Astrocyte (in vitro differentiated cells and primary cell): ENCODE measurements at regions not wholly inside any gene's neighbourhood (a gene's known extent, or its start where the extent isn't known, plus 50 kb on each side); places are given as distances from the start of the nearest gene placed in this dataset.
A peak's percentile ranks its signal among the peaks of the same experiment; 100 is the strongest.

Source experiments
- DNase-seq: peaks from one replicate; pipeline ENCODE4 v3.0.0-alpha.2; 2010; ENCODE audit warnings: low read depth
- FAIRE-seq: peaks from 2 replicates; lab custom pipeline; 2011; peaks lifted over from hg19 to GRCh38; lab: Jason Lieb, UNC
- H2AFZ ChIP-seq: 2 replicates; pipeline ENCODE4 v1.6.0; 2012; ENCODE audit warnings: low read depth, low read length, inconsistent platforms
- H3K27ac ChIP-seq: 2 replicates; pipeline ENCODE4 v1.5.1; 2011; ENCODE audit warnings: low read depth, low read length, inconsistent platforms
- H3K27me3 ChIP-seq: 2 replicates; pipeline ENCODE4 v1.6.0; 2011; ENCODE audit warnings: low read length, inconsistent platforms; ENCODE audit not compliant: insufficient read depth
- H3K36me3 ChIP-seq: 2 replicates; pipeline ENCODE4 v1.5.1; 2011; ENCODE audit warnings: low read length, inconsistent platforms; ENCODE audit not compliant: insufficient read depth
- H3K4me1 ChIP-seq: 2 replicates; pipeline ENCODE4 v1.5.1; 2011; ENCODE audit warnings: low read length, inconsistent platforms; ENCODE audit not compliant: insufficient read depth
- H3K4me2 ChIP-seq: 2 replicates; pipeline ENCODE4 v1.6.0; 2012; ENCODE audit warnings: low read length, inconsistent platforms
- H3K4me3 ChIP-seq: 2 replicates; pipeline ENCODE4 v1.5.1; 2011; ENCODE audit warnings: low read depth, mild to moderate bottlenecking, low read length, inconsistent platforms; ENCODE audit not compliant: insufficient read depth
- H3K79me2 ChIP-seq: 2 replicates; pipeline ENCODE4 v1.6.0; 2012; ENCODE audit warnings: mild to moderate bottlenecking, low read length, inconsistent platforms; ENCODE audit not compliant: insufficient read depth
- H3K9ac ChIP-seq: 2 replicates; pipeline ENCODE4 v1.6.0; 2012; ENCODE audit warnings: mild to moderate bottlenecking, low read length, inconsistent platforms
- H3K9me3 ChIP-seq: 2 replicates; pipeline ENCODE4 v1.5.1; 2012; ENCODE audit warnings: low read depth, mild to moderate bottlenecking, low read length, inconsistent platforms; ENCODE audit not compliant: insufficient read depth
- H4K20me1 ChIP-seq: 2 replicates; pipeline ENCODE4 v1.6.0; 2012; ENCODE audit warnings: low read length, inconsistent platforms; ENCODE audit not compliant: insufficient read depth
- H3K27ac Mint-ChIP-seq: one replicate; pipeline ENCODE4 v1.8.0; 2021; ENCODE audit warnings: mild to moderate bottlenecking, mixed read lengths; ENCODE audit not compliant: unreplicated experiment
- H3K27me3 Mint-ChIP-seq: one replicate; pipeline ENCODE4 v1.8.0; 2021; ENCODE audit warnings: low read depth, mixed read lengths; ENCODE audit not compliant: unreplicated experiment
- H3K36me3 Mint-ChIP-seq: one replicate; pipeline ENCODE4 v1.8.0; 2021; ENCODE audit warnings: low read depth, mixed read lengths; ENCODE audit not compliant: unreplicated experiment
- H3K4me1 Mint-ChIP-seq: one replicate; pipeline ENCODE4 v1.8.0; 2021; ENCODE audit warnings: low read depth, mixed read lengths; ENCODE audit not compliant: unreplicated experiment
- H3K4me3 Mint-ChIP-seq: one replicate; pipeline ENCODE4 v1.8.0; 2021; ENCODE audit warnings: mild to moderate bottlenecking, moderate library complexity, mixed read lengths; ENCODE audit not compliant: unreplicated experiment
- H3K9me3 Mint-ChIP-seq: one replicate; pipeline ENCODE4 v1.8.0; 2021; ENCODE audit warnings: mild to moderate bottlenecking, mixed read lengths; ENCODE audit not compliant: unreplicated experiment
- EZH2 ChIP-seq: IDR thresholded peaks from 2 replicates; pipeline ENCODE4 v1.6.1; 2012; ENCODE audit warnings: mild to moderate bottlenecking, low read length, inconsistent platforms; ENCODE audit not compliant: insufficient read depth
- TF ChIP-seq, protein P1 (sequence below): IDR thresholded peaks from 2 replicates; pipeline ENCODE4 v1.5.1; 2011; ENCODE audit warnings: low read depth, mild to moderate bottlenecking, inconsistent platforms, low read length, moderate library complexity; ENCODE audit not compliant: insufficient read depth

DNA sequence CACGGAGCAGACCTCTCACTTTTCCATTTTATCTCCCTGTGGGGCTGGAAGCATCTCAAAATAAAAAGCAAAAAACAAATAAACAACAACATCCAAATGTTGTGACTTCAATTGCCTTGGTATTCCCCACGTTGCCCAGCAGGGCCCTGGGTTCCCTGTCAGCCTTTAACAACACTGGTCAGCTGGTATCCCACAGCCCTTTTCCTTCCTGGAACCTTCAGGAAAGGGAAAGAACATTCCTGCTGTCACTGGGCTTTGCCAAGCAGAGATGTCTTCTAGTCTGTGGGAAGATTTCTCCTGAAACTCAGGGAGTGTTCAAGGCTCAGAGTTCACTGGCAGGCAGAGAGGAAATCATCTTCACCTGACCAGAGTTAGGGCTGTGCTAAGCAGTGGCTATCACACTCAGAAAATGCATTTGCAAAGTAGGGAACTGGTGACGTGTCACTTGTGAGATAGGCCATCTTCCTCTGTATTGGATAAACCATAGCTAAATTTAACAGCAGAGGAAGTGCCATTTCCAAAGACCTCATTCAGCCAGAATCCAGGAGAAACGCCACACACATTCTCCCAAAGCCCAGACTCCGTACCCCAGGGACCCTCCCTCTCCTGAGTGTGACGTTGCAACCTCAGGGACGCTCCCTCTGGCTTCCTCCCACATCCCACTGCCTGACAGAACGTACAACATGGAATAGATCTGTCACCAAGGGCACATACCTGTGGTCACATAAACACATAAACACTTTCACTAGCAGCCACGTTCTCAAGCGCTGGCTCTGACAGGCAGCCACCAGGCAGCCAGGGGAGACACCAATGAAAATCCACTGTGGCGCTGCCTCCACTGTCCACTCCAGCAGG is 274.0 kb upstream of the DAPK1 start:
- Histone ChIP-seq H3K4me1 (no peaks in the 10 kb centered on the region), H3K36me3 (no peaks in the 10 kb centered on the region), H3K27ac (no peak overlapping the region), H3K9me3 (no peaks in the 10 kb centered on the region), H3K4me3 (no peak overlapping the region), H3K27me3 (no peaks in the 10 kb centered on the region), H3K9ac (no peak overlapping the region), H3K79me2 (no peaks in the 10 kb centered on the region), H2AFZ (peak overlapping the region; percentile 13), H3K4me2 (peak overlapping the region; percentile 19), H4K20me1 (no peaks in the 10 kb centered on the region)
- DNase-seq (no peak), FAIRE-seq (peak; percentile 13)
- H3K4me3 Mint-ChIP-seq = no peak overlapping the region
- peaks cover 9% of the 10 kb centered on the region for H3K9me3 Mint-ChIP-seq
- TF ChIP-seq, protein P1, sequence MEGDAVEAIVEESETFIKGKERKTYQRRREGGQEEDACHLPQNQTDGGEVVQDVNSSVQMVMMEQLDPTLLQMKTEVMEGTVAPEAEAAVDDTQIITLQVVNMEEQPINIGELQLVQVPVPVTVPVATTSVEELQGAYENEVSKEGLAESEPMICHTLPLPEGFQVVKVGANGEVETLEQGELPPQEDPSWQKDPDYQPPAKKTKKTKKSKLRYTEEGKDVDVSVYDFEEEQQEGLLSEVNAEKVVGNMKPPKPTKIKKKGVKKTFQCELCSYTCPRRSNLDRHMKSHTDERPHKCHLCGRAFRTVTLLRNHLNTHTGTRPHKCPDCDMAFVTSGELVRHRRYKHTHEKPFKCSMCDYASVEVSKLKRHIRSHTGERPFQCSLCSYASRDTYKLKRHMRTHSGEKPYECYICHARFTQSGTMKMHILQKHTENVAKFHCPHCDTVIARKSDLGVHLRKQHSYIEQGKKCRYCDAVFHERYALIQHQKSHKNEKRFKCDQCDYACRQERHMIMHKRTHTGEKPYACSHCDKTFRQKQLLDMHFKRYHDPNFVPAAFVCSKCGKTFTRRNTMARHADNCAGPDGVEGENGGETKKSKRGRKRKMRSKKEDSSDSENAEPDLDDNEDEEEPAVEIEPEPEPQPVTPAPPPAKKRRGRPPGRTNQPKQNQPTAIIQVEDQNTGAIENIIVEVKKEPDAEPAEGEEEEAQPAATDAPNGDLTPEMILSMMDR = no peak
- TF ChIP-seq EZH2 = no peak
- H3K27me3 Mint-ChIP-seq = peaks cover 4% of the 10 kb centered on the region
- no peak overlapping the region for H3K27ac Mint-ChIP-seq
- H3K36me3 Mint-ChIP-seq = no peaks in the 10 kb centered on the region
- no peaks in the 10 kb centered on the region for H3K4me1 Mint-ChIP-seq

DNA sequence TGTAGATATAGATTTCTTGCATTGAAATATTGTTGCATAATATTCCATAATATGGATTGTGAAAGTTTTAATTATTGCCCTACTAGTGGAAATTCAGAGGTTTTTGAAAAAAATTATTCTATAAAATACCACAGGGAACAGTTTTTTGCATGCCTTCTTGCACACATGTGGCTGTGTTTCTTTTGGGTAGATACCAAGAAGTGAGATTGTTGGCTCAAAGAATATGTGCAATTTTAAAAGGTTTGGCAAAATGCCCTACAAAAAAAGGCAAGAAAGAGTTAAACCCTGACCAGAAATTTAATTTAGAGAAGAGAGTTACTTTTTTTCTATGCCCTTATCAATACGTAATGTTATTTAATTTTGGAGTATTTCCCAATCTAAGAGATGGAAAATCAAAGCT is 270.8 kb upstream of the DAPK1 start:
- H3K36me3 Mint-ChIP-seq = no peaks in the 10 kb centered on the region
- no peak overlapping the region for H3K4me3 Mint-ChIP-seq
- no peaks in the 10 kb centered on the region for H3K4me1 ChIP-seq
- no peak overlapping the region for H3K4me3 ChIP-seq
- H3K9ac ChIP-seq = no peak overlapping the region
- no peaks in the 10 kb centered on the region for H3K79me2 ChIP-seq
- no peak for DNase-seq
- no peaks in the 10 kb centered on the region for H3K4me1 Mint-ChIP-seq
- H3K27ac Mint-ChIP-seq = no peak overlapping the region
- H3K27me3 Mint-ChIP-seq = no peaks in the 10 kb centered on the region
- H3K9me3 ChIP-seq = no peaks in the 10 kb centered on the region
- no peaks in the 10 kb centered on the region for H3K36me3 ChIP-seq
- H3K27me3 ChIP-seq = no peaks in the 10 kb centered on the region
- no peaks in the 10 kb centered on the region for H4K20me1 ChIP-seq
- H2AFZ ChIP-seq = no peak overlapping the region
- no peak overlapping the region for H3K4me2 ChIP-seq
- no peak for TF ChIP-seq EZH2
- FAIRE-seq = no peak
- peaks cover 9% of the 10 kb centered on the region for H3K9me3 Mint-ChIP-seq
- no peak overlapping the region for H3K27ac ChIP-seq

DNA sequence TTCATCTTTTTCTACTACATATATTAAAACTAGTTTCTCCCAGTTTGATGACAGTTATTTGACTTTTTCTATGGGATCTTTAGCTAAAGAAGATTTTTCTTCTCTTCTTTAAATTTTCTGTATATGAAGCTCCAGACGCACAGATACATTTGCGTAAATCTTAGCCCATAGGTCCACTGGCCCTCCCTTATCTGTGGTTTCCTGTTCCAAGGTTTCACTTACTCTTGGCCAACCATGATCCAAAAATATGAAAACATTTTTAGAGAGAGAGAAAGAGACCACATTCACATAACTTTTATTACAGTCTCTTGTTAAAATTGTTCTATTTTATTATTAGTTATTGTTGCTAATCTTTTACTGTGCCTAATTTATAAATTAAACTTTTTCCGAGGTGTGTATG is 270.2 kb upstream of the DAPK1 start:
- Histone ChIP-seq H3K4me3 (no peak overlapping the region), H3K4me2 (no peak overlapping the region), H3K9ac (no peak overlapping the region), H3K79me2 (no peaks in the 10 kb centered on the region), H3K36me3 (no peaks in the 10 kb centered on the region), H3K27ac (no peak overlapping the region), H3K9me3 (no peaks in the 10 kb centered on the region), H3K4me1 (no peaks in the 10 kb centered on the region), H3K27me3 (no peaks in the 10 kb centered on the region), H2AFZ (no peak overlapping the region), H4K20me1 (no peaks in the 10 kb centered on the region)
- peaks cover 9% of the 10 kb centered on the region for H3K9me3 Mint-ChIP-seq
- TF ChIP-seq, protein P1 = no peak
- TF ChIP-seq EZH2 = no peak
- DNase-seq (no peak), FAIRE-seq (no peak)
- no peaks in the 10 kb centered on the region for H3K27me3 Mint-ChIP-seq
- H3K4me3 Mint-ChIP-seq = no peak overlapping the region
- no peaks in the 10 kb centered on the region for H3K36me3 Mint-ChIP-seq
- no peaks in the 10 kb centered on the region for H3K4me1 Mint-ChIP-seq
- H3K27ac Mint-ChIP-seq = no peak overlapping the region
